Loucy (cell line): ENCODE measurements at regions not wholly inside any gene's neighbourhood (a gene's known extent, or its start where the extent isn't known, plus 50 kb on each side); places are given as distances from the start of the nearest gene placed in this dataset.
A peak's percentile ranks its signal among the peaks of the same experiment; 100 is the strongest.

Source experiments
- H2AFZ ChIP-seq: fragments of 200-600 bp; sonication (generic); 2 replicates; pipeline ENCODE4 v1.6.0; 2016; ENCODE audit warnings: antibody characterized with exemption, mild to moderate bottlenecking, low read length, moderate library complexity
- H3F3A ChIP-seq: fragments of 200-600 bp; 2 replicates; pipeline ENCODE4 v1.6.0; 2016; ENCODE audit warnings: antibody characterized with exemption, low read depth, mild to moderate bottlenecking
- H3K27me3 ChIP-seq: fragments of 200-600 bp; sonication (generic); 2 replicates; pipeline ENCODE4 v1.6.1; 2014; ENCODE audit warnings: low read length, mild to moderate bottlenecking; ENCODE audit not compliant: insufficient read depth, poor library complexity, severe bottlenecking
- H3K36me3 ChIP-seq: fragments of 200-600 bp; sonication (generic); 2 replicates; pipeline ENCODE4 v1.6.1; 2016; ENCODE audit warnings: low read length; ENCODE audit not compliant: insufficient read depth
- H3K4me1 ChIP-seq: fragments of 200-600 bp; sonication (generic); 2 replicates; pipeline ENCODE4 v1.5.1; 2014; ENCODE audit warnings: low read length, mild to moderate bottlenecking; ENCODE audit not compliant: insufficient read depth, poor library complexity, severe bottlenecking
- H3K4me2 ChIP-seq: fragments of 200-600 bp; sonication (generic); 2 replicates; pipeline ENCODE4 v1.6.0; 2014; ENCODE audit warnings: antibody characterized with exemption, low read length, low read depth, mild to moderate bottlenecking; ENCODE audit not compliant: poor library complexity, severe bottlenecking
- H3K4me3 ChIP-seq: fragments of 200-600 bp; sonication (generic); 2 replicates; pipeline ENCODE4 v1.5.1; 2014; ENCODE audit warnings: low read length, mild to moderate bottlenecking, mixed read lengths; ENCODE audit not compliant: poor library complexity, severe bottlenecking
- H3K79me2 ChIP-seq: fragments of 200-600 bp; sonication (generic); 2 replicates; pipeline ENCODE4 v1.6.1; 2014; ENCODE audit warnings: low read length; ENCODE audit not compliant: insufficient read depth
- H3K9ac ChIP-seq: fragments of 200-600 bp; sonication (generic); 2 replicates; pipeline ENCODE4 v1.6.0; 2014; ENCODE audit warnings: mild to moderate bottlenecking, low read depth, low read length, moderate library complexity; ENCODE audit not compliant: poor library complexity, severe bottlenecking
- H3K9me2 ChIP-seq: fragments of 200-600 bp; sonication (generic); replicated peaks from 2 replicates; pipeline ENCODE4 v1.6.1; 2016; ENCODE audit warnings: low read depth, low read length, mixed read lengths
- H3K9me3 ChIP-seq: fragments of 200-600 bp; sonication (generic); 2 replicates; pipeline ENCODE4 v1.6.1; 2014; ENCODE audit warnings: mild to moderate bottlenecking, antibody characterized with exemption, low read length, low read depth; ENCODE audit not compliant: insufficient read depth
- H4K20me1 ChIP-seq: fragments of 200-600 bp; sonication (generic); 2 replicates; pipeline ENCODE4 v1.6.0; 2014; ENCODE audit warnings: antibody characterized with exemption, low read length, mild to moderate bottlenecking; ENCODE audit not compliant: insufficient read depth, poor library complexity, severe bottlenecking
- CTCF ChIP-seq: fragments of 200-600 bp; sonication (generic); conservative IDR thresholded peaks from 2 replicates; pipeline ENCODE4 v1.5.1; 2014; ENCODE audit warnings: mild to moderate bottlenecking, antibody characterized with exemption, low read length
- EZH2phosphoT487 ChIP-seq: fragments of 200-600 bp; IDR thresholded peaks from 2 replicates; pipeline ENCODE4 v1.6.1; 2018; ENCODE audit warnings: antibody characterized with exemption, mild to moderate bottlenecking, moderate library complexity, borderline replicate concordance

- Histone ChIP-seq H3K79me2 (no peaks in the 10 kb centered on the region), H3K4me2 (no peak overlapping the region), H3K9me3 (no peaks in the 10 kb centered on the region), H3K9ac (no peak overlapping the region), H3K27me3 (no peaks in the 10 kb centered on the region), H4K20me1 (no peaks in the 10 kb centered on the region), H3F3A (no peaks in the 10 kb centered on the region), H2AFZ (no peak overlapping the region), H3K4me3 (no peak overlapping the region), H3K4me1 (no peaks in the 10 kb centered on the region), H3K36me3 (no peaks in the 10 kb centered on the region), H3K9me2 (no peaks in the 10 kb centered on the region)
- TF ChIP-seq CTCF, result no peak
- no peak for TF ChIP-seq EZH2phosphoT487
Measured at GRCh38 chr2:187842315-187842714, 288.1 kb upstream of the TFPI start.

- Histone ChIP-seq H3K4me3 (no peak overlapping the region), H3K9me3 (no peaks in the 10 kb centered on the region), H3K79me2 (no peaks in the 10 kb centered on the region), H3F3A (no peaks in the 10 kb centered on the region), H3K9ac (no peak overlapping the region), H3K4me1 (no peaks in the 10 kb centered on the region), H4K20me1 (no peaks in the 10 kb centered on the region), H3K9me2 (no peaks in the 10 kb centered on the region), H2AFZ (peak overlapping the region; percentile 43; the same call in 1 of the 2 replicates), H3K27me3 (no peaks in the 10 kb centered on the region), H3K36me3 (no peaks in the 10 kb centered on the region), H3K4me2 (peak overlapping the region; percentile 20)
- TF ChIP-seq CTCF (peak; percentile 73), EZH2phosphoT487 (no peak)
Measured at GRCh38 chr2:187842978-187843847, 289.0 kb upstream of the TFPI start.

- Histone ChIP-seq H3K27me3 (no peaks in the 10 kb centered on the region), H3K4me3 (no peak overlapping the region), H3K9ac (no peak overlapping the region)
Measured at GRCh38 chr2:187847245-187848208, 293.3 kb upstream of the TFPI start.

More at GRCh38 chr2:187847245-187848208, 293.3 kb upstream of the TFPI start:
- H3K4me1 ChIP-seq, result no peaks in the 10 kb centered on the region
- H3K9me2 ChIP-seq, result no peaks in the 10 kb centered on the region
- no peaks in the 10 kb centered on the region for H4K20me1 ChIP-seq
- no peaks in the 10 kb centered on the region for H3K36me3 ChIP-seq
- no peaks in the 10 kb centered on the region for H3K79me2 ChIP-seq
- no peaks in the 10 kb centered on the region for H3F3A ChIP-seq
- H3K4me2 ChIP-seq, result no peak overlapping the region
- H3K9me3 ChIP-seq, result no peaks in the 10 kb centered on the region
- no peak for TF ChIP-seq CTCF
- no peak for TF ChIP-seq EZH2phosphoT487
- H2AFZ ChIP-seq, result no peak overlapping the region
